Esophagus squamous epithelium (tissue), 4 donors: ENCODE measurements at regions not wholly inside any gene's neighbourhood (a gene's known extent, or its start where the extent isn't known, plus 50 kb on each side); places are given as distances from the start of the nearest gene placed in this dataset.

ENCODE experiments used
- CTCF ChIP-seq, 6 experiments: fragments of 450-650 bp in 4 of 6; fragments of 200-600 bp in 2 of 6; sonication (generic) in 2 of 6; IDR thresholded peaks; one replicate each; pipeline ENCODE4 v1.5.1; 2016 to 2019; ENCODE audit warnings: antibody characterized with exemption in 6 of 6, mild to moderate bottlenecking in 4 of 6, moderate library complexity in 4 of 6
- POLR2A ChIP-seq, 4 donors: fragments of 450-650 bp; IDR thresholded peaks; one replicate each; pipeline ENCODE4 v1.6.1; 2017; ENCODE audit warnings: antibody characterized with exemption in 4 of 4, mild to moderate bottlenecking in 4 of 4, moderate library complexity in 3 of 4

GRCh38 chr10:118473305-118473960, 122.0 kb downstream of the PRLHR start:
- no peak for TF ChIP-seq CTCF (IDR thresholded peaks at IDR 0.05)
- TF ChIP-seq POLR2A (IDR thresholded peaks at IDR 0.05): no peak
